OCI-LY3 (cell line): ENCODE measurements at regions not wholly inside any gene's neighbourhood (a gene's known extent, or its start where the extent isn't known, plus 50 kb on each side); places are given as distances from the start of the nearest gene placed in this dataset.

ENCODE experiments used
- H2AFZ ChIP-seq: fragments of 200-600, 300-600 bp; shearing (Covaris generic); 2 replicates; pipeline ENCODE4 v1.6.0; 2014; ENCODE audit warnings: antibody characterized with exemption, low read depth, low read length
- H3K27ac ChIP-seq: fragments of 200-600, 300-600 bp; sonication (generic); 2 replicates; pipeline ENCODE4 v1.5.1; 2014; ENCODE audit warnings: mild to moderate bottlenecking, low read length, moderate library complexity, mixed read lengths
- H3K27me3 ChIP-seq: fragments of 200-600, 300-600 bp; sonication (generic); 2 replicates; pipeline ENCODE4 v1.6.1; 2014; ENCODE audit warnings: low read depth, low read length, mixed read lengths
- H3K36me3 ChIP-seq: fragments of 200-600, 300-600 bp; sonication (generic); replicated peaks from 2 replicates; pipeline ENCODE3; 2014; ENCODE audit warnings: low read depth, low read length, mixed read lengths
- H3K4me1 ChIP-seq: fragments of 300-600, 200-600 bp; sonication (generic); 2 replicates; pipeline ENCODE4 v1.6.1; 2014; ENCODE audit warnings: low read length, mixed read lengths
- H3K4me2 ChIP-seq: fragments of 200-600, 300-600 bp; sonication (generic); 2 replicates; pipeline ENCODE4 v1.6.1; 2014; ENCODE audit warnings: low read length, mixed read lengths
- H3K4me3 ChIP-seq: fragments of 300-600, 200-600 bp; sonication (generic); 2 replicates; pipeline ENCODE4 v1.5.1; 2014; ENCODE audit warnings: antibody characterized with exemption, mild to moderate bottlenecking, low read length, moderate library complexity
- H3K79me2 ChIP-seq: fragments of 300-600, 200-600 bp; shearing (Covaris generic); 2 replicates; pipeline ENCODE4 v1.6.1; 2014; ENCODE audit warnings: mild to moderate bottlenecking, low read length, mixed read lengths
- H3K9ac ChIP-seq: fragments of 300-600, 200-600 bp; shearing (Covaris generic); 2 replicates; pipeline ENCODE4 v1.6.0; 2014; ENCODE audit warnings: mild to moderate bottlenecking, low read length, moderate library complexity
- H3K9me3 ChIP-seq: fragments of 200-600, 300-600 bp; shearing (Covaris generic); 2 replicates; pipeline ENCODE4 v1.6.1; 2014; ENCODE audit warnings: low read length, mixed read lengths; ENCODE audit not compliant: insufficient read depth
- H4K20me1 ChIP-seq: fragments of 200-600, 300-600 bp; sonication (generic); 2 replicates; pipeline ENCODE4 v1.6.1; 2016; ENCODE audit warnings: low read length, mixed read lengths; ENCODE audit not compliant: insufficient read depth
- CTCF ChIP-seq: fragments of 200-600, 300-600 bp; sonication (generic); IDR thresholded peaks from 2 replicates; pipeline ENCODE4 v1.5.1; 2014; ENCODE audit warnings: antibody characterized with exemption, low read length, low read depth
- EZH2phosphoT487 ChIP-seq: fragments of 200-600 bp; shearing (Covaris generic); IDR thresholded peaks from 2 replicates; pipeline ENCODE4 v1.6.1; 2018; ENCODE audit warnings: antibody characterized with exemption, mixed run types, low read depth

GRCh38 chr12:4223273-4223845 lies 50.2 kb upstream of the CCND2 start:
- Histone ChIP-seq H3K4me1 (peaks cover 34% of the 10 kb centered on the region), H3K4me3 (peak overlapping the region; percentile 35), H3K27ac (peak overlapping the region; percentile 55), H4K20me1 (no peaks in the 10 kb centered on the region), H2AFZ (peak overlapping the region; percentile 59), H3K9me3 (no peaks in the 10 kb centered on the region), H3K9ac (peak overlapping the region; percentile 40; the same call in 1 of the 2 replicates), H3K36me3 (peaks cover 3% of the 10 kb centered on the region), H3K79me2 (no peaks in the 10 kb centered on the region), H3K27me3 (peaks cover 7% of the 10 kb centered on the region; the same call in 1 of the 2 replicates), H3K4me2 (peak overlapping the region; percentile 60)
- no peak for TF ChIP-seq EZH2phosphoT487
- TF ChIP-seq CTCF: no peak

- H3K9me3 ChIP-seq: no peaks in the 10 kb centered on the region
Observed at GRCh38 chr12:4221258-4221620, 52.3 kb upstream of the CCND2 start.

GRCh38 chr12:4220536-4221257 lies 52.9 kb upstream of the CCND2 start:
- Histone ChIP-seq H3K27ac (no peak overlapping the region), H3K4me1 (peaks cover 60% of the 10 kb centered on the region), H2AFZ (no peak overlapping the region), H3K27me3 (peaks cover 1% of the 10 kb centered on the region; the same call in 1 of the 2 replicates), H3K4me3 (no peak overlapping the region), H3K9me3 (no peaks in the 10 kb centered on the region), H3K4me2 (no peak overlapping the region), H4K20me1 (no peaks in the 10 kb centered on the region), H3K79me2 (no peaks in the 10 kb centered on the region), H3K9ac (no peak overlapping the region), H3K36me3 (peaks cover 3% of the 10 kb centered on the region)
- TF ChIP-seq EZH2phosphoT487 (no peak), CTCF (no peak)

More at GRCh38 chr12:4221258-4221620, 52.3 kb upstream of the CCND2 start:
- no peak for TF ChIP-seq EZH2phosphoT487
- TF ChIP-seq CTCF: no peak
- Histone ChIP-seq H3K27ac (no peak overlapping the region), H3K4me3 (no peak overlapping the region), H3K4me2 (no peak overlapping the region), H3K27me3 (peaks cover 6% of the 10 kb centered on the region; the same call in 1 of the 2 replicates), H3K9ac (no peak overlapping the region), H4K20me1 (no peaks in the 10 kb centered on the region), H3K36me3 (peaks cover 3% of the 10 kb centered on the region), H2AFZ (no peak overlapping the region), H3K79me2 (no peaks in the 10 kb centered on the region), H3K4me1 (peaks cover 54% of the 10 kb centered on the region)

- Histone ChIP-seq H3K9me3 (no peaks in the 10 kb centered on the region), H3K36me3 (no peaks in the 10 kb centered on the region), H2AFZ (0 out of 2 replicates have a peak overlapping the region, but pooled peaks have one; percentile 20), H3K4me1 (peaks cover 50% of the 10 kb centered on the region), H3K9ac (peak overlapping the region; percentile 96), H3K27me3 (peaks cover 3% of the 10 kb centered on the region; the same call in 1 of the 2 replicates), H4K20me1 (no peaks in the 10 kb centered on the region), H3K4me3 (peak overlapping the region; percentile 75), H3K4me2 (peak overlapping the region; percentile 98), H3K79me2 (no peaks in the 10 kb centered on the region), H3K27ac (peak overlapping the region; percentile 98)
- TF ChIP-seq EZH2phosphoT487 (no peak), CTCF (no peak)
Observed at GRCh38 chr12:4217091-4217490, 56.5 kb upstream of the CCND2 start.
